ENCODE measurements at regions not wholly inside any gene's neighbourhood (a gene's known extent, or its start where the extent isn't known, plus 50 kb on each side); places are given as distances from the start of the nearest gene placed in this dataset.
"Not testable (repeated sequence)": the region's sequence is repeated elsewhere in the genome, so short reads cannot be mapped to it uniquely, and the experiment has no call there.

DNA sequence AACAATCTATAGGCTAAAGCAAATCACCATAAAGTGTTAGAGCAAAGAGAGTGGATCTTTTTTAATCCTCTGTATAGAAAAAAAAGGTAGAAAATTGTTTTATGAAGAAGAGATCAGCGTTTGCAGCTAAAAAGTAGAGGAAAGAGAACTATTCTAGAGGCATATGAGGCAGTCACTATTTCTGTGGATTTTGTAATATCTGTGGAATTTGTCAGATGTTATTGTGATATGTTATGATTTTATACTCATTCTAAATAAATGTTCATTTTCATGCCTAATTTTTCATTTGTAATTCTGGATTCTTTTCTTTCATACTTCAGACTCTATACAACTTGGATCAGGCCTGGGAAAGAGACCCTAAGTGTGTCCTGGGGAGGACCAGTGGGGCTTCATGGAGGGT is 295.0 kb upstream of the LYZL1 start:
- Histone ChIP-seq H4K20me1 (ENCODE audit: insufficient read depth, low read length) (no peaks in the 10 kb centered on the region), H3K9me3 (ENCODE audit: low read length) (no peaks in the 10 kb centered on the region), H3F3A (ENCODE audit: insufficient read depth, low read length) (no peaks in the 10 kb centered on the region), H3K4me1 (ENCODE audit: insufficient read depth, low read length, severe bottlenecking) (no peaks in the 10 kb centered on the region), H3K27ac (ENCODE audit: low read depth, low read length, poor library complexity, severe bottlenecking) (no peak overlapping the region), H3K9ac (ENCODE audit: low read length) (no peak overlapping the region), H3K9me2 (ENCODE audit: low read depth, low read length) (no peaks in the 10 kb centered on the region), H3K4me2 (ENCODE audit: low read length) (no peak overlapping the region), H2AFZ (ENCODE audit: low read length) (no peak overlapping the region), H3K36me3 (ENCODE audit: insufficient read depth, low read length) (no peaks in the 10 kb centered on the region), H3K27me3 (ENCODE audit: insufficient read depth, low read length) (no peaks in the 10 kb centered on the region), H3K79me2 (ENCODE audit: insufficient read depth, low read length) (no peaks in the 10 kb centered on the region), H3K4me3 (ENCODE audit: low read depth, low read length, poor library complexity, severe bottlenecking) (no peak overlapping the region)
- TF ChIP-seq, protein P1, sequence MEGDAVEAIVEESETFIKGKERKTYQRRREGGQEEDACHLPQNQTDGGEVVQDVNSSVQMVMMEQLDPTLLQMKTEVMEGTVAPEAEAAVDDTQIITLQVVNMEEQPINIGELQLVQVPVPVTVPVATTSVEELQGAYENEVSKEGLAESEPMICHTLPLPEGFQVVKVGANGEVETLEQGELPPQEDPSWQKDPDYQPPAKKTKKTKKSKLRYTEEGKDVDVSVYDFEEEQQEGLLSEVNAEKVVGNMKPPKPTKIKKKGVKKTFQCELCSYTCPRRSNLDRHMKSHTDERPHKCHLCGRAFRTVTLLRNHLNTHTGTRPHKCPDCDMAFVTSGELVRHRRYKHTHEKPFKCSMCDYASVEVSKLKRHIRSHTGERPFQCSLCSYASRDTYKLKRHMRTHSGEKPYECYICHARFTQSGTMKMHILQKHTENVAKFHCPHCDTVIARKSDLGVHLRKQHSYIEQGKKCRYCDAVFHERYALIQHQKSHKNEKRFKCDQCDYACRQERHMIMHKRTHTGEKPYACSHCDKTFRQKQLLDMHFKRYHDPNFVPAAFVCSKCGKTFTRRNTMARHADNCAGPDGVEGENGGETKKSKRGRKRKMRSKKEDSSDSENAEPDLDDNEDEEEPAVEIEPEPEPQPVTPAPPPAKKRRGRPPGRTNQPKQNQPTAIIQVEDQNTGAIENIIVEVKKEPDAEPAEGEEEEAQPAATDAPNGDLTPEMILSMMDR (IDR thresholded peaks at IDR 0.05; ENCODE audit: low read length), result no peak
- TF ChIP-seq EZH2 (IDR thresholded peaks at IDR 0.05; ENCODE audit: borderline replicate concordance, low read length), result no peak

DNA sequence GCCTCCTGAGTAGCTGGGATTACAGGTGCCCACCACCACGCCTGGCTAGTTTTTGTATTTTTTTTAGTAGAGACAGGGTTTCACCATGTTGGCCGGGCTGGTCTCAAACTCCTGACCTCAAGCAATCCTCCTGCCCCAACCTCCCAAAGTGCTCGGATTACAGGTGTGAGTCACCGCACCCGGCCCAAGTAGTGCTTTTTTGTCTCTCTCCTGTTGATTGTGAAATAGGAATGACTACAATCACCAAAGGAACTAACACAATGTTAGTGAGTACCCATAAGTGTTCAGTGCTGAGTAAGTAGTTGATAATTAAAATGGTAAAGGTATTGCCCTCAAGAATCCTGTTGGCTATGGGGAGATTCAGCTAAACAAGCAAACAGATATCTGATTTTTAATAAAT is 294.1 kb upstream of the LYZL1 start:
- H3K9ac ChIP-seq (ENCODE audit: low read length); H3K9me2 ChIP-seq (ENCODE audit: low read depth, low read length); H3F3A ChIP-seq (ENCODE audit: insufficient read depth, low read length): not testable (repeated sequence)

DNA sequence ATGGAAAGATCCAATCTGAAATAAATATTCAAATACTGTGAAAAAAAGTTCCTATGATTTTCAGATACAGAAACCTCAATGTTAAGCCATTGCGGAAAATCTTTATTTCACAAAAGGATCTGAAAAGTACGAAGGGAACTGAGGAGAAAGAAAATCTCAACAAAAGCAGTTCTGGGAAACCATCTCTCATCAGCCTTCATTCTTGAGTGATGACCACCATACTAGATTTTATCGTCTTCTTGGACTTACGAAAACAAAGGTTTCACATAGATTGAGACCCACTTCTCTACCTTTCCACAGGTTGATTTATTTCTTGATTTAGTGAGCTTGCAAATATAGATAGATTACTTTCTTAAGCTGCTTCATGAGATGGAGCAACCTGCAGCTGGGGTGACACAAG is 293.4 kb upstream of the LYZL1 start:
- Histone ChIP-seq H3K9ac (ENCODE audit: low read length) (no peak overlapping the region), H3K27me3 (ENCODE audit: insufficient read depth, low read length) (no peaks in the 10 kb centered on the region), H3K36me3 (ENCODE audit: insufficient read depth, low read length) (no peaks in the 10 kb centered on the region), H3K27ac (ENCODE audit: low read depth, low read length, poor library complexity, severe bottlenecking) (no peak overlapping the region), H2AFZ (ENCODE audit: low read length) (no peak overlapping the region), H3K4me2 (ENCODE audit: low read length) (no peak overlapping the region), H3K9me3 (ENCODE audit: low read length) (no peaks in the 10 kb centered on the region), H3K4me1 (ENCODE audit: insufficient read depth, low read length, severe bottlenecking) (no peaks in the 10 kb centered on the region), H4K20me1 (ENCODE audit: insufficient read depth, low read length) (no peaks in the 10 kb centered on the region), H3K4me3 (ENCODE audit: low read depth, low read length, poor library complexity, severe bottlenecking) (no peak overlapping the region), H3F3A (ENCODE audit: insufficient read depth, low read length) (no peaks in the 10 kb centered on the region), H3K9me2 (ENCODE audit: low read depth, low read length) (no peaks in the 10 kb centered on the region), H3K79me2 (ENCODE audit: insufficient read depth, low read length) (no peaks in the 10 kb centered on the region)
- TF ChIP-seq, protein P1 (IDR thresholded peaks at IDR 0.05; ENCODE audit: low read length), result no peak
- TF ChIP-seq EZH2 (IDR thresholded peaks at IDR 0.05; ENCODE audit: borderline replicate concordance, low read length), result no peak

More for the DNA sequence above, 294.1 kb upstream of the LYZL1 start:
- not testable (repeated sequence) for H3K4me2 ChIP-seq (ENCODE audit: low read length); H3K36me3 ChIP-seq (ENCODE audit: insufficient read depth, low read length); H3K27ac ChIP-seq (ENCODE audit: low read depth, low read length, poor library complexity, severe bottlenecking); H3K27me3 ChIP-seq (ENCODE audit: insufficient read depth, low read length); H2AFZ ChIP-seq (ENCODE audit: low read length); H3K79me2 ChIP-seq (ENCODE audit: insufficient read depth, low read length); H4K20me1 ChIP-seq (ENCODE audit: insufficient read depth, low read length); H3K9me3 ChIP-seq (ENCODE audit: low read length); H3K4me3 ChIP-seq (ENCODE audit: low read depth, low read length, poor library complexity, severe bottlenecking); H3K4me1 ChIP-seq (ENCODE audit: insufficient read depth, low read length, severe bottlenecking)

DNA sequence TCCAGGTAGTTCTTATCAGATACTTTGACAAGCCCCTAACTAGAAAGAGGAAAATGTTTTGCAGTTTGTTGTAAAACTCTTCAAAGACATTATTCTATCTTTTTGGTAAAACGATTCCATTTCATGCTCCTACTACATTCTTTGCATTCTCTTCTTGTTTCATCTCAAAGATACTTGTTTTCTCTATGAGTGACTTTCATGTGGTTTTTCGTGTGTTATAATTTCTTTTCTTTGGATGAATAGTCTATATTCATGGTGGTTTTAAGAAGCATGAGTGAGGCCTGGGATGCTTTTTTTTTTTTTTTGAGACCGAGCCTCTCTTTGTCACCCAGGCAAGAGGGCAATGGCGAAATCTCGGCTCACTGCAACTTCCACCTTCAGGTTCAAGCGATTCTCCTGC is 292.5 kb upstream of the LYZL1 start:
- Histone ChIP-seq H3K9ac (ENCODE audit: low read length) (no peak overlapping the region), H3K4me3 (ENCODE audit: low read depth, low read length, poor library complexity, severe bottlenecking) (no peak overlapping the region)
- TF ChIP-seq EZH2 (IDR thresholded peaks at IDR 0.05; ENCODE audit: borderline replicate concordance, low read length), result no peak
- TF ChIP-seq, protein P1 (IDR thresholded peaks at IDR 0.05; ENCODE audit: low read length), result no peak

More for the DNA sequence above, 292.5 kb upstream of the LYZL1 start:
- H3K27ac ChIP-seq (ENCODE audit: low read depth, low read length, poor library complexity, severe bottlenecking), result no peak overlapping the region
- H3K9me3 ChIP-seq (ENCODE audit: low read length), result no peaks in the 10 kb centered on the region
- H3K36me3 ChIP-seq (ENCODE audit: insufficient read depth, low read length), result no peaks in the 10 kb centered on the region
- no peaks in the 10 kb centered on the region for H3K79me2 ChIP-seq (ENCODE audit: insufficient read depth, low read length)
- H2AFZ ChIP-seq (ENCODE audit: low read length), result no peak overlapping the region
- H3K9me2 ChIP-seq (ENCODE audit: low read depth, low read length), result no peaks in the 10 kb centered on the region
- H3F3A ChIP-seq (ENCODE audit: insufficient read depth, low read length), result no peaks in the 10 kb centered on the region
- H4K20me1 ChIP-seq (ENCODE audit: insufficient read depth, low read length), result no peaks in the 10 kb centered on the region
- no peaks in the 10 kb centered on the region for H3K4me1 ChIP-seq (ENCODE audit: insufficient read depth, low read length, severe bottlenecking)
- no peaks in the 10 kb centered on the region for H3K27me3 ChIP-seq (ENCODE audit: insufficient read depth, low read length)
- no peak overlapping the region for H3K4me2 ChIP-seq (ENCODE audit: low read length)

Data from OCI-LY1 (cell line).